Dendritic cell treated with granulocyte-macrophage colony-stimulating factor and Interleukin-4, amounts not matched to agents 40 ng/mL and 50 ng/mL, for 4 days (primary cell): ENCODE measurements at regions not wholly inside any gene's neighbourhood (a gene's known extent, or its start where the extent isn't known, plus 50 kb on each side); places are given as distances from the start of the nearest gene placed in this dataset.
"Not testable (repeated sequence)": the region's sequence is repeated elsewhere in the genome, so short reads cannot be mapped to it uniquely, and the experiment has no call there.

Experiments used
- H3K27ac Mint-ChIP-seq: one replicate; pipeline ENCODE4 v1.8.0; 2022; ENCODE audit warnings: mild to moderate bottlenecking, mixed read lengths
- H3K27me3 Mint-ChIP-seq: one replicate; pipeline ENCODE4 v1.8.0; 2022; ENCODE audit warnings: mild to moderate bottlenecking, mixed read lengths
- H3K36me3 Mint-ChIP-seq: one replicate; pipeline ENCODE4 v1.8.0; 2022; ENCODE audit warnings: low read depth, mixed read lengths
- H3K4me1 Mint-ChIP-seq: one replicate; pipeline ENCODE4 v1.8.0; 2022; ENCODE audit warnings: low read depth, mixed read lengths
- H3K4me3 Mint-ChIP-seq: one replicate; pipeline ENCODE4 v1.8.0; 2022; ENCODE audit warnings: mild to moderate bottlenecking, moderate library complexity, mixed read lengths
- H3K9me3 Mint-ChIP-seq: one replicate; pipeline ENCODE4 v1.8.0; 2022; ENCODE audit warnings: mixed read lengths
- intact Hi-C: fragments of 100-400 bp; cut with micrococcal nuclease; formaldehyde crosslinking; loops from one replicate; pipeline ENCODE4 v1.15.0; 2022

DNA sequence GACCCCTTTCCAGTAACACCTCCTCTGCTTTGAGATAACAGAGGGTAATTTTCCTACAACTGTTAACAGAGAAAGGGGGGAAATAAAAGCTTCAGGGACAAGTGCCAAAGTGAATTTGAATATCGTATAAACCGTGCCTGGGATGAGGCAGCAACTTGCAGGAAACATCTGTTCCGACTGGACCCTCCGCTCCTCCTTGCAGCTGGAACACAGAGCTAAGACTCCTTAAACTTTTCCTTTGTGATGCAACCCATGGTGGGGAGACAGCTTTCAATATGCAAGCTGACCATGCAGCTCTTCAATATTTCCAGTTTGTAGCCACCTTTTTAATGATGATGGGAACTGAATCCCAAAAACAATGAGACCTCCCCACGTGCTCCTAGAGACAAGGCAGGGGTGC, 432.6 kb downstream of the ZNF536 start:
- no peaks in the 10 kb centered on the region for H3K36me3 Mint-ChIP-seq
- H3K4me1 Mint-ChIP-seq = peaks cover 10% of the 10 kb centered on the region
- H3K4me3 Mint-ChIP-seq = no peak overlapping the region
- peaks cover 7% of the 10 kb centered on the region for H3K27me3 Mint-ChIP-seq
- intact Hi-C loops = no loop called here
- no peak overlapping the region for H3K27ac Mint-ChIP-seq
- no peaks in the 10 kb centered on the region for H3K9me3 Mint-ChIP-seq

DNA sequence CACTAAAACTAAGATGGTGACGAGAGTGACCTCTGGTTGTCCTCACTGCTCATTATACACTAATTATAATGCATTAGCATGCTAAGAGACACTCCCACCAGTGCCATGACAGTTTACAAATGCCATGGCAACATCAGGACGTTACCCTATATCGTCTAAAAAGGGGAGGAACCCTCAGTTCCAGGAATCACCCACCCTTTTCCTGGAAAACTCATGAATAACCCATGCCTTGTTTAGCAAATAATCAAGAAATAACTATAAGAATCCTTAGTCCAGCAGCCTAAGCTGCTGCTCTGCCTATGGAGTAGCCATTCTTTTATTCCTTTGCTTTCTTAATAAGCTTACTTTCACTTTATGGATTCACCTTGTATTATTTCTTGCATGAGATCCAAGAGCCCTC, 432.1 kb downstream of the ZNF536 start:
- H3K9me3 Mint-ChIP-seq, H3K4me3 Mint-ChIP-seq, intact Hi-C loops, H3K36me3 Mint-ChIP-seq, H3K27ac Mint-ChIP-seq: not testable (repeated sequence)
- Mint-ChIP-seq H3K27me3 (peaks cover 12% of the 10 kb centered on the region), H3K4me1 (peaks cover 10% of the 10 kb centered on the region)

- Mint-ChIP-seq H3K27ac (no peak overlapping the region), H3K27me3 (peaks cover 17% of the 10 kb centered on the region), H3K4me1 (peaks cover 10% of the 10 kb centered on the region), H3K4me3 (no peak overlapping the region), H3K9me3 (no peaks in the 10 kb centered on the region), H3K36me3 (no peaks in the 10 kb centered on the region)
- intact Hi-C loops = no loop called here
These were observed 430.3 kb downstream of the ZNF536 start for GRCh38 chr19:30802424-30803013.

GRCh38 chr19:30799865-30800755, 427.9 kb downstream of the ZNF536 start:
- no peaks in the 10 kb centered on the region for H3K36me3 Mint-ChIP-seq
- intact Hi-C loops = no loop called here
- H3K9me3 Mint-ChIP-seq = no peaks in the 10 kb centered on the region
- no peak overlapping the region for H3K27ac Mint-ChIP-seq
- no peak overlapping the region for H3K4me3 Mint-ChIP-seq
- H3K27me3 Mint-ChIP-seq = peaks cover 19% of the 10 kb centered on the region
- peaks cover 10% of the 10 kb centered on the region for H3K4me1 Mint-ChIP-seq

GRCh38 chr19:30795727-30796126, 423.5 kb downstream of the ZNF536 start:
- no peak overlapping the region for H3K27ac Mint-ChIP-seq

GRCh38 chr19:30792561-30793505, 420.6 kb downstream of the ZNF536 start:
- Mint-ChIP-seq H3K27me3 (peaks cover 7% of the 10 kb centered on the region), H3K36me3 (no peaks in the 10 kb centered on the region), H3K4me3 (no peak overlapping the region), H3K4me1 (peaks cover 19% of the 10 kb centered on the region), H3K27ac (no peak overlapping the region), H3K9me3 (no peaks in the 10 kb centered on the region)
- intact Hi-C loops = no loop called here

More at GRCh38 chr19:30795727-30796126, 423.5 kb downstream of the ZNF536 start:
- peaks cover 22% of the 10 kb centered on the region for H3K27me3 Mint-ChIP-seq
- no peak overlapping the region for H3K4me3 Mint-ChIP-seq
- H3K36me3 Mint-ChIP-seq = no peaks in the 10 kb centered on the region
- intact Hi-C loops = no loop called here
- H3K9me3 Mint-ChIP-seq = no peaks in the 10 kb centered on the region
- H3K4me1 Mint-ChIP-seq = peaks cover 5% of the 10 kb centered on the region

- H3K4me3 Mint-ChIP-seq = no peak overlapping the region
These were observed 418.9 kb downstream of the ZNF536 start for GRCh38 chr19:30791088-30791487.

GRCh38 chr19:30790056-30790680, 418.0 kb downstream of the ZNF536 start:
- intact Hi-C loops = no loop called here
- no peak overlapping the region for H3K4me3 Mint-ChIP-seq
- peaks cover 25% of the 10 kb centered on the region for H3K4me1 Mint-ChIP-seq
- H3K27me3 Mint-ChIP-seq = peaks cover 3% of the 10 kb centered on the region
- no peaks in the 10 kb centered on the region for H3K36me3 Mint-ChIP-seq
- H3K9me3 Mint-ChIP-seq = no peaks in the 10 kb centered on the region
- no peak overlapping the region for H3K27ac Mint-ChIP-seq

More at GRCh38 chr19:30791088-30791487, 418.9 kb downstream of the ZNF536 start:
- Mint-ChIP-seq H3K9me3 (no peaks in the 10 kb centered on the region), H3K27ac (no peak overlapping the region), H3K36me3 (no peaks in the 10 kb centered on the region), H3K4me1 (peaks cover 19% of the 10 kb centered on the region), H3K27me3 (peaks cover 5% of the 10 kb centered on the region)
- intact Hi-C loops = no loop called here

- Mint-ChIP-seq H3K27ac (no peak overlapping the region), H3K36me3 (no peaks in the 10 kb centered on the region), H3K9me3 (no peaks in the 10 kb centered on the region), H3K27me3 (no peaks in the 10 kb centered on the region), H3K4me1 (peaks cover 31% of the 10 kb centered on the region), H3K4me3 (no peak overlapping the region)
- intact Hi-C loops = no loop called here
These were observed 416.1 kb downstream of the ZNF536 start for GRCh38 chr19:30788105-30788765.

DNA sequence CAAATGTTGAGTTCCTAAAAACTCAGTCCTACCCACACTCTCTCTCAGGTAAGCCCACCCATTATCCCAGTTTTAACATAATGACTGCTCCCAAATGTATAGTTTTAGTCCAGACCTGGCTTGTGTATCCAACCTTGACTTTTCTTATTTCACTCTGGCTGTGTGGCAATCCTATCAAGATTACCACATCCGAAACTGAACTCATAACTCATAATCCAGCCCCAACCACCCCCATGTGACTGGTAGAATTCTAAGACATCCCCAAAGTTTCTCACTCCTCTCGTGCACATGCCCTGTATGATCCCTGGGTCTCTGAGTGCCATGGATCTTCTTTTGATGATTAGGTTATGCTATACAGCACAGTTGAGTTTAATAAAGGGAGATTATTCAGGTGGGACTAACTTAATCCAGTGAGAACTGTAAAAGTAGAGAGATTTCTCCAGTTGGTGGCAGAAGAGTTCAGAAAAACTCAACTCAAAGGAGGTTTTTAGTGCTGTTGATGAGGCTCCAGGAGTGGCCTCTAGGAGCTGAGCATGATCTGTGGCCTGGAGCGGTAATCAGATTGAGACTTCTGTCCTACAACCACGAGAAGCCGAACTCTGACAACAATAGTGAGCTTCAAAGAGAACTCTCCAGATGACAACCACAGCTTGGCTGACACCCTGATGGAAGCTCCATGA, 413.4 kb downstream of the ZNF536 start:
- Mint-ChIP-seq H3K27ac (no peak overlapping the region), H3K27me3 (peaks cover 3% of the 10 kb centered on the region), H3K9me3 (no peaks in the 10 kb centered on the region), H3K36me3 (no peaks in the 10 kb centered on the region), H3K4me1 (peaks cover 31% of the 10 kb centered on the region), H3K4me3 (no peak overlapping the region)
- intact Hi-C loops = loop anchor here (1.0 kb wide), 1 partner anchor 572 kb away; no protein-coding TSS in a partner anchor

DNA sequence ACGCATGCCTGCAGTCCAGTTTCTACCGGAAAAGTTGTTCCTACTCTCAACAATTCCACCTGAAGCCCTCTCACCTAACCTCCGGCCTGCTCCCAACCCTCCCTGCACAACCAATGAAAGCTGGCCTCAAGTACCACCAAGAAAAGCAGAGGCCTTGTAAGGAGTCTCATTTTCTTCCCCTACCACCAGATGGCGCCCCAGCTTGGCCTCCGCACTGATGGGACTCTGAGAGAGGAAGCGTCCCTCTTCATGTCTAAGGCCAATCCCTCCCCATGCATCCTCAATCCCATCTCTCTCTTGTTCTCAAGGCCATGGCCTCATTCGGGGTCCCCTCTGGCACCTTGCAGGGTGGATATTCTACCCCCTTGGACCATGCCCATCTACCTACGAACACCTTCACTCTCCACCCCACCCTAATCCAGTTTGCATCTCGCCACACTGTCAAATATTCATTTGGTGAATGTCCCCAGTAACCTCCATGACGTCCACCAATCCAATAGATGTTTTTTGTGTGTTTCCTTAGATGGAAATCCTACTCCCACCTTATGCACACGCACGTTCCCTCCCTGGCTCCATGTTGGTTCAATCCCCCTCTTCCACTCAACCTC, 412.8 kb downstream of the ZNF536 start:
- peaks cover 3% of the 10 kb centered on the region for H3K27me3 Mint-ChIP-seq
- H3K4me1 Mint-ChIP-seq = peaks cover 26% of the 10 kb centered on the region

DNA sequence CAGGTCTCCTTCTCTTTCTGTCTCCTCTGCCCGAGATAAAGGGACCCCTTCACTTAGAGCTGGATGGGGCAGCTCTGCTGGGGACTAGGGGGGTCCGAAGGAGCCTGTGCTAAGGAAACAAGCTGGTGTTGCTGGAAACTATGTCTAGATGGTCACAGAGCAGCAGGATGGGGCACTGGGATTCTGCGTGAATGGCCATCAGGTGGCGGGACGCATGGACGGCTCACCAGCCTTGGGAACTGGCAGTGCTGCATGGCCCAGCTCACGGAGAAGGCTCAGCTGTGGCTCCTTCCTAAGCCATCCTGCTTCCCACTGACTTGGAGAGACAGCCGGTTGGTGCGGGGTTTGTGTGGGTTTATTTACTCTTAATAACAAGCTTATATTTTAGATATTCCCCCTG, 411.8 kb downstream of the ZNF536 start:
- Mint-ChIP-seq H3K4me3 (no peak overlapping the region), H3K36me3 (no peaks in the 10 kb centered on the region), H3K9me3 (no peaks in the 10 kb centered on the region), H3K27me3 (peaks cover 3% of the 10 kb centered on the region), H3K4me1 (peaks cover 15% of the 10 kb centered on the region), H3K27ac (no peak overlapping the region)
- intact Hi-C loops = no loop called here

More for the DNA sequence above, 412.8 kb downstream of the ZNF536 start:
- Mint-ChIP-seq H3K4me3 (no peak overlapping the region), H3K36me3 (no peaks in the 10 kb centered on the region), H3K9me3 (no peaks in the 10 kb centered on the region), H3K27ac (no peak overlapping the region)
- intact Hi-C loops = loop anchor here (1.0 kb wide), 1 partner anchor 572 kb away; no protein-coding TSS in a partner anchor
